CD4-positive, alpha-beta T cell treated with Interleukin-15 for 1 hour (primary cell): ENCODE measurements at regions not wholly inside any gene's neighbourhood (a gene's known extent, or its start where the extent isn't known, plus 50 kb on each side); places are given as distances from the start of the nearest gene placed in this dataset.
"Not testable (repeated sequence)": the region's sequence is repeated elsewhere in the genome, so short reads cannot be mapped to it uniquely, and the experiment has no call there.

Source experiments
- DNase-seq: peaks from one replicate; pipeline ENCODE4 v3.0.0-alpha.2; 2020

DNA sequence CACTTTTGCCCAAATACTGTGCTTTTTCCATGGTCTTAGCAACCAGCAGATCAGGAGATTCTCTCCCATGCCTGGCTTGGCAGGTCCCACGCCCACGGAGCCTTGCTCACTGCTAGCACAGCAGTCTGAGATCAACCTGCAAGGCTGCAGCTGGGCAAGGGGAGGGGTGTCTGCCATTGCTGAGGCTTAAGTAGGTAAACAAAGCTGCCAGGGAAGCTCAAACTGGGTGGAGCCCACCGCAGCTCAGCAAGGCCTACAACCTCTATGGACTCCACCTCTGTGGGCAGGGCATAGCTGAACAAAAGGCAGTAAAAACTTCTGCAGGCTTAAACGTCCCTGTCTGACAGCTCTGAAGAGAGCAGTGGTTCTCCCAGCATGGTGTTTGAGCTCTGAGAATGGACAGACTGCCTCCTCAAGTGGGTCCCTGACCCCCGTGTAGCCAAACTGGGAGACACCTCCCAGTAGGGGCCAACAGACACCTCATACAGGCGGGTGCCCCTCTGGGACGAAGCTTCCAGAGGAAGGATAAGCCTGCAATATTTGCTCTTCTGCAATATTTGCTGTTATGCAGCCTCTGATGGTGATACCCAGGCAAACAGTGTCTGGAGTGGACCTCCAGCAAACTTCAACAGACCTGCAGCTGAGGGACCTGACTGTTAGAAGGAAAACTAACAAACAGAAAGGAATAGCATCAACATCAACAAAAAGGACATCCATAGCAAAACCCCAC, 132.8 kb upstream of the STARD13 start:
- DNase-seq, result not testable (repeated sequence)

DNA sequence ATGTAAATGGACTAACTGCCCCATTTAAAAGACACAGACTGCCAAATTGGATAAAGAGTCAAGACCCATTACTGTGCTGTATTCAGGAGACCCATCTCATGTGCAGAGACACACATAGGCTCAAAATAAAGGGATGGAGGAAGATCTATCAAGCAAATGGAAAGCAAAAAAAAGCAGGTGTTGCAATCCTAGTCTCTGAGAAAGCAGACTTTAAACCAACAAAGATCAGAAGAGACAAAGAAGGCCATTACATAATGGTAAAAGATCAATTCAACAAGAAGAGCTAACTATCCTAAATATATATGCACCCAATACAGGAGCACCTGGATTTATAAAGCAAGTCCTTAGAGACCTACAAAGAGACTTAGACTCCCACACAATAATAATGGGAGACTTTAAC, 134.6 kb upstream of the STARD13 start:
- not testable (repeated sequence) for DNase-seq

DNA sequence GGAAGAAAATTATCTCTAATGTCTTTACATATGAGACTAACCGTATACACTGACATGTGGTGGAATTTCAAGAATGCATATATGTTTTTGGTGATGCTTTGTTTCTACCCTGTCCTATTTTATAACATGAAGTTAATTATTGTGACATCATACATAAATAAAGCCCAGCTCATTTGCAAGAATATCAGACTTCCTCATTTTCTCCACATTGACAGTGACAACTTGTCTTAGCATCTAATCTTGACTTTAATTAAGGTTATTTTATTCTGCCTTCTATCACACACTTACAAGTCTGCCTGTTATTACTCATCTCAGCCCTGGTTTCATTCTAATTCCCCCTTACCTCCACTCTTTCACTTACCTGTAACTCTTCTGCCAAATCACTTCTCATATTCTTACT, 140.6 kb upstream of the STARD13 start:
- no peak for DNase-seq

DNA sequence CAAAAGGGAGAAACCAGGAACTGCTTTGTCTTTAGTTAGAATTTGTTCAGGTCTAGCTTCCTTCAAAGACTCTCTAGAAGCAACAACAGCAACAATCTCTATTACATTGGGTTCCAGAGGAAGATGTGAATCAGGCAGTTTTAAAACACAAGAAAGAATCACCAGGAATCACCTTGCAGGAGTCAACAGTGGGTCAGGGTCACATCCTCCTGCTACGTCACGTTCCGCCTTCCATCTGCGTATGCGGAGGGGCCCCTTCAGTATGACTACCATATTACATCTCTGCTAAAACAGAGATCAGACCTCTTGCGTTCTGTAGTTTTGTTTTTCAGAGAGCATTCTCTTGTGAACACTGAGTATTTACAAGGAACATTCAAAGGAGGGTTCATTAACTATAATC, 147.8 kb upstream of the STARD13 start:
- no peak for DNase-seq

DNA sequence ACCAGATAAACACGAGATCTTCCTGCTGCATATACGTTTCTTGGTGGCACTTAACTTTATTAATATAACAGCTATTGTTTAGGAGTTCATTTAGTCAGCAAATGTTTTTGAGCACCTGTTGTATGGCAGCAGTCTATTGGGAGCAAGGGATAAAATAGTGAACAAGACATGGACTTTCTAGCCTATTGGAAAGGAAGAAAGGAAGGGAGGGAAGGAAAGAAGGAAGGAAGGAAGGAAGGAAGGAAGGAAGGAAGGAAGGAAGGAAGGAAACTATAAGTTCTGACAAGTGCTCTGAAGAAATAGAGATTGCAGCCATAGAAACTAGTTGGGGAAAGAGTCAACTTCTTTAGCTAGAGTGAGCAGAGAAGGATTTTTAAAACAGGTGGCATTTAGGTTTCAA, 149.1 kb upstream of the STARD13 start:
- no peak for DNase-seq

DNA sequence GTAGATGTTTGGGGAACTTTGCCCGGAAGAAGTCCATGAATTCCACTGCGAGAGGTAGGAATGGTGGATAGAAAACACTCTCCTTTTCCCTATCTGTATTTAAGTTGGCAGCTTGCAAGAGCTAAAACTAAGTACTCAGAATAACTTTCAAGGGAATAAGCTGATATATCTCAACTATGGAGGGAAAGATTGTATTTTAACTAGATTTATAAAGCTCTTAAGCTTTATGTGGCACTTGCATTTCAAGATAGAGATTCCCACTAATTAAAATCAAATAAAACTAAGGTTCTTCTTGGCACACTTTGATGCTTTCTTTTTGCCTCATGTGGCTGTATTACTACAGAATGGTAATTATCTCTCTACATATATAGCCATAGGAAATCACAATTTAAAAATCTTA, 149.7 kb upstream of the STARD13 start:
- DNase-seq, result no peak

DNA sequence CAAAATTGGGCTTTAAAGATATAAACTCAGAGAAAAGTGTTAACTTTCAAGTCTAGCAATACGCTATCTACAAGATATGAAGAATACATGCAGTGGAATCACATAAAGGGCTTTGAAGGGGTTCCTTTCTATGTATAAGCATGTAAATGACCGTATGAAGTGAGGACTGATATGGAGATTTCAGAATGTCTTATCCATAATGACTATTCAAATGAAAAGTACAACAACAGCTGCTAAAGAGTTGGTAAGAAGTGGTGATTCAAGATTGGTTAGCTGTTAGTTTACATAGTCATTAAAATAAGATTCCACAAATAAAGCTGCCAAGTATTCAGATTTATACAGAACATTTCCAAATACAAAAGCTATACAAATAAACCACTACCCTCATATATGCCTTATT, 153.4 kb upstream of the STARD13 start:
- no peak for DNase-seq

DNA sequence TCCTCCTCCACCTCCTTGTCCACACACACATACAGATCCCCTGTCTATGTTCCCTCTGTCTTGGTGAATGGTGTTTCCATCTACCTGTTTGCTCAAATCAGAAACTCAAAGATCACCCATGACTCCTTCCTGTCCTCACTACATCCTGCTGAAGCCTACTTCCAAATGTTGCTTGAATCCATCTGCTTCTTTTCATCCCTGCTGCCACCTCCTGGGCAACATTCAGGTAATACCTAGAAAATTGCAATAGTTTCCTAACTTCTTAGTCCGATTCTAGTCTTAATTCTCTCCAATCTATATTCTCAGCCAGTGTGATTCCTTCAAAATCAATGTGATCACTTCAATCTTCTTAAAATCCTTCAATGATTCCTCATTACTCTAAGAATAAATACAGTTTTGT, 155.5 kb upstream of the STARD13 start:
- DNase-seq, result no peak

DNA sequence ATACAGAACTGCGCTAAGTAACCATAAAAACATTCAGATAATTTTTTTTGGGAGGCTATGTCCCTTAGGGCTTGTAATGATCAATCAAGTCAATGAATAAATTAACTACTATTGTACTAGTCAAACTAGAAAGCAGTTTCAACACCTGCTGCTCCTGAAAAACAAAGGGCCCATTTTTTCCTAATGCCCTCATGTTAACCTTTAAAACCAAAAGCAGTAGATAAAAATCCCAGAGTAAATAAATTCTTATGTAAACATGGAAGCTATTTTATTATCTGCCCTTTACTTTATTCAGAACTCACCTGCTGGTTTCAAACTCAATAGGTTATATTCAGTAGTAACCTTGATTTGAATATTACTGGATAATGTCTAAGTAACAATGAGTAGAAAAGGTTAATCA, 159.5 kb upstream of the STARD13 start:
- DNase-seq, result no peak

DNA sequence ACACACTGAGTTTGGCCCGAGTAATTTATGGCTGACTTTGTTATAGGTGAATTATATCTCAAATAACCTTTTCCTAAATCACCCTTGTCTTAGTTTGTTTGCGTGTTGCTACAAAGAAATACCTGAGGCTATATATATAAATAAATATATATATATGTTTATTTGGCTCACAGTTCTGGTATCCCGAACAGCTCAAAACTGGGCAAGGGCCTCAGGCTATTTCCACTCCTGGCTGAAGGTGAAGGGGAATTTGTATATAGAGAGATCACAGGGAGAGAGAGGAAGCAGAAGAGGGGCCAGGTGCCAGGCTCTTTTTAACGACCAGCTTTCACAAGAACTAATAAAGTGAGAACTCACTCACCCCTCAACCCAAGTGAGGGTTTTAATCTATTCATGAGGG, 159.9 kb upstream of the STARD13 start:
- DNase-seq, result no peak

DNA sequence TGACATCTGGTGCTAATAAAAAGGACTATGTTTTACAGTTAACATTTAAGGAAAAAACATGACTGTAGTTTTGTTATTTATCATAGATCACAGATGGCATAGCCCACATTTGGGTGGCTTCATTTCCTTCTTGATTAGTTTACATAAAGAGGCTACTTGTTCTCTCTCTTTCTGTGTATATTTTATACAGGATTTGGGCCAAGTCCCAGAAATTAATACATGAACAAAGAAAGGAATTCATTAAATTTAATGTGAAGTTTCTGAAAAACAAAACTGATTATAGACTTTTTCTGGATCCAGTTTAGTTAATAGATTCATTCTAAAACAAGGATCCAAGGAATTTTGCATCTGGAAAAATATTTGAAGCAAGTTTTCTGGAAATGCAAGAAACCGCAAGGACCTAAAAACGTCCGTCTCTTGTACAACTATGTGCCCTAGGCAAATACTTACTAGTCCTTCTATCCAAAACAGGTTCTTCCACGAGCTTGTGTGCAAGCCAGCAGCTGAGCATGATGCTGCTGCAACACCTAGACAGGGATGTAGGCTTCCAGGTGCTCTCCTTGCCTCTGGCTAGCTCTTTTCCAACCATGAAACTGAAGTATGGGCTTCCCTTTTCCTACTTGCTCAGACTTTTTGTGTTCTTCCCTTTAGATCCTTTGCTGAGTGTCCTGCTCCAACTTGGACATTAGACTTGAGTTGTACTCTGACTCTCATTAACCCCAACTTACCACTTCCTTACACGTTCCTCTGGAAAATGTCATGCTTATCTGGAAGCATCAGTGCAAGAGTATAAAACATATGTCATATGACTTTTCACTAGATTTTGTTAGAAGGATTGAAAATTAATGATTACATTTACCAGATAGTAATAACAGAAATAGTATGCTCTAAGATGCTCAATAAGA, 161.5 kb upstream of the STARD13 start:
- DNase-seq, result no peak

DNA sequence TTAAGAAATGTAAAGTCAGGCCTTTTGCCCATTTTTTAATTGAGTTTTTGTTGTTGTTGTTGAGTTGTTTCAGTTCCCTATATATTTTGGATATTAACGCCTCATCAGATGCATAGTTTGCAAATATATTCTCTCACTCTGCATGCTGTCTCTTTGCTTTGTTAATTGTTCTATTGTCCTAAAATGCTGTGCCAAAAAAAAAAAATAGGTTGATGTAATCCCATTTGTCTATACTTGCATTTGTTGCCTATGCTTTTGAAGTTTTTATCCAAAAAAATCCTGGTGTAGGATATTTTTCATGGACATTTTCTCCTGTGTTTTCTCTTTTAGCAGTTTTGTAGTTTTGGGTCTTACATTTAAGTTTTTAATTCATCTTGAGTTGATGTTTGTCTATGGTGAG, 163.3 kb upstream of the STARD13 start:
- no peak for DNase-seq

DNA sequence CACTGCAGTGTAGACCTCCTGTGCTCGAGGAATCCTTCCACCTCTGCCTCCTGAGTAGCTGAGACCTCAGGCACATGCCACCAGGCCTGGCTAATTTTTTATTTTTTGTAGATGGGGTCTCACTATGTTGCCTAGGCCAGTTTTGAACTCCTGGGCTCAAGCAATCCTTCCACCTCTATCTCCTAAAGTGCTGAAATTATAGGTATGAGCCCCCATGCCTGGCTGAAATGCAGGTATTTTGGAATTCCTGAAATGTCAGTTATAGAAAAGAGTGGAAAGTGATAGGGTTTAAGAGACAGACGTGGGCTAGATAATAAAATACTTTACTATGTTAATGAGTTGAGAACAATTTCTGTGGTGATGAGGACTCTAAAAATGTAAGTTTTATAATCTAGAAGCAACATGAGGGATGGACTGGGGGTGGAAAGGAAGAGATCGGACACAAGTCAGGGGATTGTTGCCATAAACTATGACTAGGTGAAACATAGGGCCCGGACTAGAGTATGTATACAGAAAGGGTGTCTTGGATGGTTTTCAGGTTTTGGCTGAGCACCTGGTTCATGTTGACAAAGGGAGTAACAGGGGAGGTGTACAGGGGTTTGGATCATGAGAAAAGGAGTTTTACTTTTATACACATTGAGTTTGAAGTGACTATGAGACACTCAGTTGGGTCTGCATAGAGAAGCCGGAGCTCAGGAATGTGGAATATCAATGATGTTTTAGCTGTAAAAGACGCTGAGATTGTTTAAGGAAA, 165.6 kb upstream of the STARD13 start:
- no peak for DNase-seq

DNA sequence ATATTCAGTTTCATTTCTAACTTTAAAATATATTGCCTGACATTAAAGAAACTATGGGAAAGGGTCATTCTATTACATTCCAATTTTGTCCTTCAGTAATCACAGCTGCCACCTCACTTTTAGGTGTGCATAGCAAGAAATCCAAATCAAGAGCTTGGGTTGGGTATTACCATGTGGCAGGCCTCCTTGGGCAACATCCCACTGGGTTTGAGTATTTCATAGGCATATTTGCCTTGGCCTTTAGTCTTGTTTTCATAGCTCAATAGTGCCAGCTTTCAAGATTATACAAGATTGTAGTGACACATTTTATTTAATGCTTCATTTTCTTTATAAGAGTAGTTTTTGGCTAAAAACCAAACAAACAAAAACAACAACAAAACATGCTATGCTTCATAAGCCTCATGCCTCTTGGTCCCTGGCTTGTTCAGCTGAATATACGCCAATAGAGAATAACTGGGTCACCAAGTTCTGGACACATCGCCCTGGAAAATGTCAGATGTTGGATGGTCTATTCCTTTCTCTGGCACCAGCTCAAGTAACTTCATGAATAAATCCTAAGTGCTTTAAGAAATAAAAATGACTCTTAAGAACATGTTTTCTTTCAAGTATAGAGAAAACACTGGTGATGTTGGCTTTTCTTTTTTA, 167.4 kb upstream of the STARD13 start:
- DNase-seq, result no peak

DNA sequence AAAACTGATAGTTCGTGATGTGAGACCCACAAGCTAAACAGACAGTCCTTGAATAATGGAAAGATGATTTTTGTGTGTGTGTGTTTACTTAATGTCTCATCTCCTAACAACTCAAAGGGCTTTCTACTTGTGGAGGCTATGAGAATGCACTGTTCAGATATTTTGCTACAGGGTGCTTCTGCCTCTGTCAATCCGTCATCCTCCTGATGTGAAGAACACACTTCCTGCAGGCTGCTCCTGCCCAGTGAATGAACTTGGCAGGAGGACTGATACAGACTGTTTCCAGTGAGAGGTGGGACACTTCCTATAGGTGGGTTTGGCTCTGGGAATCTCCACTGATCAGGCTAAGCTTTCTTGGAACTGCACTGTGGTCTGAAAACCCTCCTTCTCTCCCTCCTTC, 168.4 kb upstream of the STARD13 start:
- DNase-seq, result no peak

DNA sequence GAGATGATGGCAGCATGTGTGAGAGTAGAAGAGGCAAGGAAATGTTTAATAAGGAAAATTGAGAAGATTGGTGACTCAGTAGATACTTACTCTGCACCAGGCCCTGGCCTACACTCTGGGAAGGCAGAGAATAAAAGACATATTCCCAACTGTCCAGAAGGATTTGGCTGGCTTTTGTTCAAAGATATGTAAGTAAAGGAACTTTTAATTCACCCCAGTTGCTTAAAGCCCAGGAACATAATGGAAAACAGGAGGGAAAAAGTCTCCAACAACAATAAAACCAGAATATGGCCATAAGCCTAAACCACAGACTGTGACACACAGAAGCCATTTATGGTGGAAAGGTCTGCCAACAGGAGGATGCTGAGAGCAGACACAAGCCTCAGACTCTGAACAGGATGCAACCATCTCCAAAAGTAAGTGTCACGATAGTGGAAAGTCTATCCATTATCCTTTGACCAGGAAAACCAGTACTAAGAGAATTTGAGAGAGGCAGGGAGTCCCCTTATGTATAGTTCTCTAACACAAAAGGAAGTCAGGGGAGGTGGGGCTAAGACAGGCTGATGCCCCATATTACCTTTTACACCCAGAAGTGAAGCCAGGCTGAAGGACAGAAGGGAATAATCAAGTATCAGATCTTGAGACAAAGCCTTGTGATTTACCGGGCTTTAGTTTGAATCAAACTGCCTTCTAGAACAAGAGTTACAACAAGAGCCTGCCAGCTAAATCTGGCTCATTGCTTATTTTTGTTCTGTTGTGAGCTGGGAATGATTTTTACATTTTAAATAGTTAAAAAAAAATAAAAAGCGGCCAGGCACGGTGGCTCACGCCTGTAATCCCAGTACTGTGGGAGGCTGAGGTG, 169.5 kb upstream of the STARD13 start:
- DNase-seq, result no peak

DNA sequence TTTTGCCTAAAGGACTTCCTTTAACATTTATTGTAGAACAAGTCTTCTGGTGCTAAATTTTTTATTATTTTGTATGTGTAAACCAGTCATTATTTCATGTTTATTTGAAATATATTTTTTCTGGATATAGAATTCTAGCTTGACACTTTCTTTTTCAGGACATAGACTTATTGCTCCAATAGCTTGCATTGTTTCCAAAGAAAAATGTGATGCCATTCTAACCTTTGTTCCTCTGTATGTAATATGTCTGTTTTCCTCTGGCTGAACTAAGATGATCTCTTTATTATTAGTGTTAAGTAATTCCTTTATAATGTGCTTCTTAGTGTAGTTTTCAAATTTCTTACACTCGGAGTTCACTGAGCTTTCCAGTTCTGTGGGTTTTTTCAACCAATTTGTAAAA, 174.1 kb upstream of the STARD13 start:
- no peak for DNase-seq

DNA sequence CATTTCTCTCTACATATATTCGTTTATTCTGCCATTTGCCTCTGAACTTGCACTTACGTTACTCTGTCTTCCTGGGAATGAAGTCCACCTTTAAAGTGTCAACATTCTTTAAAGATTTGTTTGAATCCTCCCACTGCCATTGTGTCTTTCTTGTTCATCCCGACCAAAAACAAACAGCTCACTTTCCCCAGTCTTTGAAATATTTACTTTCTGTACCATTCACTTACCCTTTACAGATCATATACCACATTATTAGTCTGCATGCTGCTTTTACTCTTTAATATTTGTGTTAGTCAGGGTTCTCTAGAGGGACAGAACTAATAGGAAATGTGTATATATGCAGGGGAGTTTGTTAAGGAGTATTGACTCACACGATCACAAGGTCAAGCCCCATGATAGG, 176.6 kb upstream of the STARD13 start:
- DNase-seq, result no peak

DNA sequence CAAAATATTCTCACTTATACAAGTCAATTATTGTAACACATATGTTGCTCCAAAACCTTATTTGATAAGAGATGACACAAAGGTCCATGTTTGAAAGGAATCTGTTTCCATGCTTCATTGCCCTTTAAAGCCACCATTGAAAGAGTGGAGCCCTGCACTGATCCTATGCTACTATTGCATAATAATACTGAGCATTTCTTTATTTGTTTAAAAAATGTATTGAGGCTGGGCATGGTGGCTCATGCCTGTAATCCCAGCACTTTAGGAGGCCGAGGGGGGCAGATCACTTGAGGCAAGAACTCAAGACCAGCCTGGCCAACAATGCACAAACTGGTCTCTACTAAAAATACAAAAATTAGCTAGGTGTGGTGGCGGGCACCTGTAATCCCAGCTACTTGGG, 178.8 kb upstream of the STARD13 start:
- no peak for DNase-seq

DNA sequence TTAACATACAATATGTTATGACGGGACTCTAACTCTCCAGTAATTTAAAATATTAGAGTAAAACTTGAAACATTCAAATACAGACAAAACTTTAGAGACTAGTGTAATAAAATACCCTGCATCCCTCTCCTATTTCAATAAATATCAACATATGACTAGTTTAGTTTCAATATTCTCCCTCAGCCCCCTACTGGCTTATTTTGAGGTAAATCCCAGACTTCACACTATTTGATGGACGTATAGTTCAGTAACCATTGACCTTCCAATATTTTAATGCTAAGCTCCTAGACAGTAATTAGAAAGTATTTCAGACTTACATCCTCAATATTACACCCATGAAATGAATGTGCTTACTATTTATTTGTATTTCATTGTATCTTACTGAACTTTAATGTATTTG, 180.7 kb upstream of the STARD13 start:
- no peak for DNase-seq

DNA sequence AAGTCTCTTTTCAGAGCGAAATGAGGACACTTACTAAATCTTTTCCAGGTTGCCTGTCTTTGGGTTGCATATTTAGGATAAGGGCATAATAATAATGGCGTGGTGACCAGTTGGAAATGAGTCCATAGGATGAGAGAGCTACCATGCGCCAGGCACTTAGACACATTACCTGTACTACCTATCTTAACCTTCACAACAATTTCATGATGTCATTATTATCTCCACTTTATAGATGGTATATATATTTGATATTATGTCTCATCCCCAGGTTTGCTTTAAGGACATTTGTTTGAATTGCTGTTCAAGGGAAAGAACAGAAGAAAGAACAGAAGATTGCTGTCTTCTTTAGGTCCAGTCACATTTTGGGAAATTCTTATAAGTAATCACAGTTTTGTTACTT, 182.0 kb upstream of the STARD13 start:
- DNase-seq, result no peak

DNA sequence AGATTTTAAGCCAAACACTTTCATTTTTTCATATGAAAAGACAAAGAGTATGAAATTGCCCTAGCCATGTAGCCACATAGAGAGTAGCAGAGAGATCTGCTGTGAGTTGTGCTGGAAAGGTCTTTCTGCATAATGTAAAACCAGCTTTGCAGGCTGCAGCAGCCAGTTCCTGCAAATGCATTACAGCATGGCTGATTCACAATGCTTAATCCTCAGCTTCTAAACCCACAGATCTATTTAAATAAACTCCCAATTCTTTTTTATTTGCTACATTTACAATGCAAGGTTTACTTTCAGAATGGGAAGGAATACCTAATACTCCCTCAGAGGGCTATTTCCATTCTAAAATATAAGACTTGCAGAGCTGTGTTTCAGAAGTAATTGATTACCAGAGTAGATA, 185.6 kb upstream of the STARD13 start:
- no peak for DNase-seq
